PC-9 (cell line): ENCODE measurements at regions not wholly inside any gene's neighbourhood (a gene's known extent, or its start where the extent isn't known, plus 50 kb on each side); places are given as distances from the start of the nearest gene placed in this dataset.

ENCODE experiments used
- CTCF ChIP-seq: fragments of 200-600 bp; sonication (generic); conservative IDR thresholded peaks from 2 replicates; pipeline ENCODE4 v1.6.1; 2017; ENCODE audit warnings: mixed run types, antibody characterized with exemption, mild to moderate bottlenecking, moderate library complexity
- EZH2 ChIP-seq: fragments of 200-600 bp; sonication (generic); IDR thresholded peaks from 2 replicates; pipeline ENCODE4 v1.8.0; 2017; ENCODE audit warnings: antibody characterized with exemption, low read depth

DNA sequence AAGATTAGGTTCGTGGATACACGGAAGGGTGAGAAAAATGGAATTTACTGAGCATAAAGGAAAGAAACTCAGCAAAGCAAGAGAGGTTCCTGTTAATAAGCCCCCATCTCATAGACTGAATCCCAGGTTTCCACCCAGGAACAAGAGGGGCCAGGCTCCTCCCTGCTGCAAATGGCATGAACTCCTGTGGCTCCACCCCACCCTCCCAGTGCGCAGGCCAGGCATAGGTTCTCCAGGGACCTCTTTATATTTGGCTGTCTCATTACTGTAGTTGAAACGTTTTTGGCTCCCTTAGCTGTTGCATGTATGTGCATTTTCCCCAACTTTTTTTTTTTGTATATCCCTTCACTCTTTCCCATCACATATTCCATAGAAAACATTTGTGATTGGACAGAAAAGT, 217.8 kb upstream of the NRP1 start:
- TF ChIP-seq CTCF (no peak), EZH2 (no peak)
